ENCODE measurements at regions not wholly inside any gene's neighbourhood (a gene's known extent, or its start where the extent isn't known, plus 50 kb on each side); places are given as distances from the start of the nearest gene placed in this dataset.

GRCh38 chrX:67917421-67918010 is 373.7 kb downstream of the AR start:
- no peak overlapping the region for H3K27ac Mint-ChIP-seq
- no peaks in the 10 kb centered on the region for H3K27me3 ChIP-seq (ENCODE audit: control insufficient read depth in 1 of 2, insufficient read depth in 2 of 2, low read length in 2 of 2)
- no peaks in the 10 kb centered on the region for H3K36me3 ChIP-seq (ENCODE audit: insufficient read depth, low read length)
- no peaks in the 10 kb centered on the region for H3K36me3 Mint-ChIP-seq (ENCODE audit: low read depth)
- H3K9me3 ChIP-seq (ENCODE audit: control insufficient read depth in 1 of 2, insufficient read depth in 1 of 2, low read length in 2 of 2), result no peaks in the 10 kb centered on the region
- DNase-seq (peak in 1 of 14 experiments; percentile 1), ATAC-seq (ENCODE audit: poor library complexity) (no peak)
- ChIA-PET CTCF (no interaction called here), POLR2A (no interaction called here)
- H3K4me3 Mint-ChIP-seq, result no peak overlapping the region
- H3K4me1 ChIP-seq (ENCODE audit: insufficient read depth, low read length), result no peaks in the 10 kb centered on the region
- H3K4me1 Mint-ChIP-seq (ENCODE audit: low read depth), result no peaks in the 10 kb centered on the region
- H3K27ac ChIP-seq (ENCODE audit: low read depth in 1 of 2, low read length in 2 of 2), result no peak overlapping the region
- H3K27me3 Mint-ChIP-seq, result no peaks in the 10 kb centered on the region
- intact Hi-C loops (cut with DNase I, micrococcal nuclease), result no loop called here
- TF ChIP-seq, protein P1, sequence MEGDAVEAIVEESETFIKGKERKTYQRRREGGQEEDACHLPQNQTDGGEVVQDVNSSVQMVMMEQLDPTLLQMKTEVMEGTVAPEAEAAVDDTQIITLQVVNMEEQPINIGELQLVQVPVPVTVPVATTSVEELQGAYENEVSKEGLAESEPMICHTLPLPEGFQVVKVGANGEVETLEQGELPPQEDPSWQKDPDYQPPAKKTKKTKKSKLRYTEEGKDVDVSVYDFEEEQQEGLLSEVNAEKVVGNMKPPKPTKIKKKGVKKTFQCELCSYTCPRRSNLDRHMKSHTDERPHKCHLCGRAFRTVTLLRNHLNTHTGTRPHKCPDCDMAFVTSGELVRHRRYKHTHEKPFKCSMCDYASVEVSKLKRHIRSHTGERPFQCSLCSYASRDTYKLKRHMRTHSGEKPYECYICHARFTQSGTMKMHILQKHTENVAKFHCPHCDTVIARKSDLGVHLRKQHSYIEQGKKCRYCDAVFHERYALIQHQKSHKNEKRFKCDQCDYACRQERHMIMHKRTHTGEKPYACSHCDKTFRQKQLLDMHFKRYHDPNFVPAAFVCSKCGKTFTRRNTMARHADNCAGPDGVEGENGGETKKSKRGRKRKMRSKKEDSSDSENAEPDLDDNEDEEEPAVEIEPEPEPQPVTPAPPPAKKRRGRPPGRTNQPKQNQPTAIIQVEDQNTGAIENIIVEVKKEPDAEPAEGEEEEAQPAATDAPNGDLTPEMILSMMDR (IDR thresholded peaks at IDR 0.05), result no peak
- H3K4me3 ChIP-seq (ENCODE audit: low read length), result no peak overlapping the region
- no peaks in the 10 kb centered on the region for H3K9me3 Mint-ChIP-seq

- ATAC-seq (ENCODE audit: poor library complexity) (no peak), DNase-seq (peak in 2 of 14 experiments; percentile 2 to 11)
- Mint-ChIP-seq H3K27me3 (no peaks in the 10 kb centered on the region), H3K9me3 (no peaks in the 10 kb centered on the region), H3K36me3 (ENCODE audit: low read depth) (no peaks in the 10 kb centered on the region), H3K27ac (no peak overlapping the region), H3K4me3 (no peak overlapping the region), H3K4me1 (ENCODE audit: low read depth) (no peaks in the 10 kb centered on the region)
- Histone ChIP-seq H3K36me3 (ENCODE audit: insufficient read depth, low read length) (no peaks in the 10 kb centered on the region), H3K9me3 (ENCODE audit: control insufficient read depth in 1 of 2, insufficient read depth in 1 of 2, low read length in 2 of 2) (no peaks in the 10 kb centered on the region), H3K4me3 (ENCODE audit: low read length) (no peak overlapping the region), H3K27me3 (ENCODE audit: control insufficient read depth in 1 of 2, insufficient read depth in 2 of 2, low read length in 2 of 2) (no peaks in the 10 kb centered on the region), H3K4me1 (ENCODE audit: insufficient read depth, low read length) (no peaks in the 10 kb centered on the region), H3K27ac (ENCODE audit: low read depth in 1 of 2, low read length in 2 of 2) (no peak overlapping the region)
- CTCF ChIA-PET, result no interaction called here
- POLR2A ChIA-PET, result no interaction called here
- TF ChIP-seq, protein P1 (IDR thresholded peaks at IDR 0.05), result no peak
- intact Hi-C loops (cut with DNase I, micrococcal nuclease), result no loop called here
Observed at GRCh38 chrX:67922966-67923365, 379.1 kb downstream of the AR start.

DNA sequence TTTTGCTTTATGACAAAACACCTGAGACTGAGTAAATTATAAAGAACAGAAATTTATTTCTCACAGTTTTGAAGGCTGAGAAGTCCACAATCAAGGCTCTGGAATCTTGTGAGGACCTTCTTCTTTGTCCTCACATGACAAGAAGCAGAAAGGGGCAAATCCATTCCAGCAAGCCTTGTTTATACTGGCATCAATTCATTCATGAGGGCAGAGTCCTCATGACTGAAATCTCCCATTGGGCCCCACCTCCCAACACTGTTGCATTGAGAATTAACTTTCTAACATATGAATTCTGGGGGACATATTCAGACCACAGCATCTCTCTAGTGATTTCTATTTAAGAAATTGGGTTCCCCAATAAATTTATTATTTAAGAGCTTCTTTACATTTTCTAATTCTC is 395.4 kb downstream of the AR start:
- Mint-ChIP-seq H3K27me3 (no peaks in the 10 kb centered on the region), H3K27ac (no peak overlapping the region), H3K9me3 (no peaks in the 10 kb centered on the region), H3K4me1 (ENCODE audit: low read depth) (no peaks in the 10 kb centered on the region), H3K36me3 (ENCODE audit: low read depth) (no peaks in the 10 kb centered on the region), H3K4me3 (no peak overlapping the region)
- POLR2A ChIA-PET, result no interaction called here
- H3K27ac ChIP-seq (ENCODE audit: low read depth in 1 of 2, low read length in 2 of 2), result no peak overlapping the region
- TF ChIP-seq, protein P1 (IDR thresholded peaks at IDR 0.05), result no peak
- intact Hi-C loops (cut with DNase I, micrococcal nuclease), result no loop called here
- H3K4me3 ChIP-seq (ENCODE audit: low read length), result no peak overlapping the region
- no peak for ATAC-seq (ENCODE audit: poor library complexity)
- no peaks in the 10 kb centered on the region for H3K9me3 ChIP-seq (ENCODE audit: control insufficient read depth in 1 of 2, insufficient read depth in 1 of 2, low read length in 2 of 2)
- CTCF ChIA-PET, result no interaction called here
- H3K4me1 ChIP-seq (ENCODE audit: insufficient read depth, low read length), result no peaks in the 10 kb centered on the region
- H3K36me3 ChIP-seq (ENCODE audit: insufficient read depth, low read length), result no peaks in the 10 kb centered on the region
- DNase-seq, result no peak
- H3K27me3 ChIP-seq (ENCODE audit: control insufficient read depth in 1 of 2, insufficient read depth in 2 of 2, low read length in 2 of 2), result no peaks in the 10 kb centered on the region

All from CD4-positive, alpha-beta T cell (primary cell).